Renal cortex interstitium (tissue), 11 donors: ENCODE measurements at regions not wholly inside any gene's neighbourhood (a gene's known extent, or its start where the extent isn't known, plus 50 kb on each side); places are given as distances from the start of the nearest gene placed in this dataset.
A peak's percentile ranks its signal among the peaks of the same experiment; 100 is the strongest.

Source experiments
- DNase-seq, 11 donors: peaks; one replicate each; pipeline ENCODE4 v3.0.0-alpha.2; 2013; ENCODE audit warnings: low read depth in 9 of 11, low spot score in 4 of 11; ENCODE audit errors: extremely low read depth in 1 of 11

- peak in 3 of 11 donors; percentile 58 to 65 (median 62) for DNase-seq
Observed at GRCh38 chr5:74261866-74262265, 378.7 kb downstream of the ENC1 start.

GRCh38 chr5:74261421-74261820 is 379.1 kb downstream of the ENC1 start:
- DNase-seq = no peak

GRCh38 chr5:74259572-74259971 is 381.0 kb downstream of the ENC1 start:
- no peak for DNase-seq

GRCh38 chr5:74258314-74258665 is 382.2 kb downstream of the ENC1 start:
- no peak for DNase-seq

GRCh38 chr5:74257645-74258313 is 382.7 kb downstream of the ENC1 start:
- peak in 9 of 11 donors; percentile 75 to 90 (median 84) for DNase-seq

GRCh38 chr5:74257060-74257527 is 383.4 kb downstream of the ENC1 start:
- DNase-seq = no peak

- DNase-seq = no peak
Observed at GRCh38 chr5:74255692-74256392, 384.7 kb downstream of the ENC1 start.

- DNase-seq = no peak
Observed at GRCh38 chr5:74254257-74254656, 386.3 kb downstream of the ENC1 start.

- no peak for DNase-seq
Observed at GRCh38 chr5:74252044-74252443, 388.5 kb downstream of the ENC1 start.

- peak in 10 of 11 donors; percentile 72 to 93 (median 86) for DNase-seq
Observed at GRCh38 chr5:74251141-74252035, 389.1 kb downstream of the ENC1 start.

GRCh38 chr5:74250304-74251102 is 390.0 kb downstream of the ENC1 start:
- no peak for DNase-seq

- DNase-seq = no peak
Observed at GRCh38 chr5:74248576-74248975, 392.0 kb downstream of the ENC1 start.

- no peak for DNase-seq
Observed at GRCh38 chr5:74244406-74244805, 396.1 kb downstream of the ENC1 start.

GRCh38 chr5:74243634-74244033 is 396.9 kb downstream of the ENC1 start:
- no peak for DNase-seq

GRCh38 chr5:74242516-74242915 is 398.0 kb downstream of the ENC1 start:
- no peak for DNase-seq

GRCh38 chr5:74241751-74242140 is 398.8 kb downstream of the ENC1 start:
- DNase-seq = peak in 1 of 11 donors; percentile 38

GRCh38 chr5:74240783-74241750 is 399.5 kb downstream of the ENC1 start:
- no peak for DNase-seq

- no peak for DNase-seq
Observed at GRCh38 chr5:74239261-74239660, 401.3 kb downstream of the ENC1 start.
